Left renal cortex interstitium (tissue), 4 donors: ENCODE measurements at regions not wholly inside any gene's neighbourhood (a gene's known extent, or its start where the extent isn't known, plus 50 kb on each side); places are given as distances from the start of the nearest gene placed in this dataset.
A peak's percentile ranks its signal among the peaks of the same experiment; 100 is the strongest.

Experiments
- DNase-seq, 4 donors: peaks; one replicate each; pipeline ENCODE4 v3.0.0-alpha.2; 2013; ENCODE audit warnings: low read depth in 4 of 4, low spot score in 2 of 4, missing footprints in 1 of 4

DNA sequence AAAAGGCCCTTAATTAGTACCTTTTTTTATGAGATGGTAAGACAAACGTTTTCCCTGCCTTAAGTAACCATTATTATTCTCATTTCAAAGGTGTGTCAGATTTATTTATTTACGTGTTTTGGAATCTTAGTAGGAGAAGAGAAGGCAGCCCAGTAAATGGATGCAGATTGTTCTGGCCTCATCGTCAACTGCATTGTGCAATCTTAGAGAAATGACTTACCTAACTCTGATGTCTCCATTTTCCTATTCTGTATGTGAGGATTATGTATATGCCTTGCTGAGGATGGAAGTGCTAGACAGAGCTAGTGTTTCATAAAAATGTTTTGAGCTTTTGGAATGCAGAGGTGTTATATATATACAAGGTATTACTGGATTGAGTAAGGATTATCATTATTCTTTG is 97.0 kb upstream of the JAG1 start:
- DNase-seq = no peak

DNA sequence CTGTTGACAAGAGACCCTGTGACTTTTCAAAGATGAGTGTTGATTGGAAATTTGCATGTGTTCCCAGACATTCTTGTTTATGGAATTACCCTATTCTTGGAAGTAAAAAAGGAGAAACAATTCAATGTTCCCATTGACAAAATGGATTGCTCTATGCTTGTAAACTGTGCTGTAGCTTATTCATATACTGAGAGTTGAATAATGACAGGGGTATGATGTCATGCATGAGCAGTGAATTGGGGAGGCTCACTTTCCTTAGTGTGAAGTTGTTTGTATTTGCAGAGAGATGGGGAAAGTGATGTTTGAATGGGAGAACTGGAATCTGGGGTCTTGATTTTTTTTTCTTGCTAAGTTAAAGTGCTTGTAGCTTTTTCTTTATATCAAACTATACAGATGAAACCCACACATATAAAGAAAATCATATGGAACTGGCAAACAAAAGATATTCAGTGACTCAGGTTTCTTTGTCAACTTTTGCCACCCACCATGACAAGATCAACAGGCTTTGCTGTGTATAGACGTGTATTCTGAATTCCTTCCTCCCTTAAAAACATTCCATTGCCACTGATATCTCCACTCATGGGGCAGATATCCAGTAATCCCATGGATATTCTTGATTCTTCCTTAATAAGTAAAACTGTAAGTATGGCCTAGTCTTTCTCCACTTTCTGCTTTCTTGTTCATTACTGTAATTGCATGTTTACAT is 97.8 kb upstream of the JAG1 start:
- no peak for DNase-seq

DNA sequence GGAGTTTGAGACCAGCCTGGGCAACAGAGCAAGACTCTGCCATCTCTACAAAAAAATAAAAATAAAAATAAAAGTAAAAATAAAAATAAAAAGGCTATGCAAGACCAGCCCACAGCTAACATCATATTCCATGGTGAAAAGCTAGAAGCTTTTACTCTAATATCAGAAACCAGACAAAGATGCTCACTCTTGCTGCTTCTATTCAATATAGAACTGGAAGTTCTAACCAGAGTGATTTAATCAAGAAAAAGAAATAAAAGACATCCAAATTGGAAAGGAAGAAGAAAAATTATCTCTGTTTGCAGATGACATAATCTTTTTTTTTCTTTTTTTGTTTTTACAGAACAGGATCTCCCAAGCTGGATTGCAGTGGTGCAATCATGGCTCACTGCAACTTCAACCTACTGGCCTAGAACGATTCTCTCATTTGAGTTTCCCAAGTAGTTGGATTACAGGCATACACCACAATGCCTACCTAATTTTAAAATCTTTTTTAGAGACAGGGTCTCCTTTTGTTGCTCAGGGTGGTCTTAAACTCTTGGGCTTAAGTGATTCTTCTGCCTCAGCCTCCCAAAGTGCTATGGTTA is 100.7 kb upstream of the JAG1 start:
- no peak for DNase-seq

DNA sequence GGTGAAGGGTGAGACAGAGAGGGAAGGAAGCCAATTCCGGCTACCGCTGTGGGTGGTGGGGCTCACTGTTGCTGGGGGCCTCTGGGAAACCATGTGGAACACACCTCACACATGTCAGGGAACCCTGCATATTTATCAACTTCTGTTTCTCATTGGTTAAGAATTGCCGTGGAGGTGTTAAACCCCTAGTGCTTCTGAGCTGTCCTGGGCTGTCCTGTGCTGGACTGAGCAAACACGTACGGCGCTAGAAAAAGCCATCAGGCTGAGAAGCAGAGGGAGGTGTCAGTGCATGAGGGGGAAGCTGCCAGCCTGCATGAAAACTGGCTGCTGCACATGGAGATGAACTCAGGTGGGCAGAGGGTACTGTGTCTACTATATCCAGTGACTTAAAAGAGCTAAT is 103.9 kb upstream of the JAG1 start:
- DNase-seq = no peak

DNA sequence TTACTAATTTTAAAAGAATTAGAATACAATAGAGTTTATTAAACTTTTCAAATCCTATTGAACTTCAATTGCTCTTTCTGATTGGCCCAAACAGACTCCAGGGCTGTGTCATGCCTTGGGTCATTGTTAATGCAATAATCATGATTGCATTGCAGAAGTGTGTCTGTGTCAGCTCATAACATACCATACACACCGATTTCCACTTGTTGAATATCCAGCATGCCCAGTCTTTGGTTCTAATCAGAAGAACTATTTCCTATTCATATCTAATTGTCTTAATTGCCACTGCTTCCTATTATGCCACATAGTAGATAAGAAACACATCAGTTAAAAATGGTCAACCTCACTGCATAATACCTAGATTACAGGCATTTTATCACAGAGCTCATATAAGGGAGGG is 106.1 kb upstream of the JAG1 start:
- DNase-seq = no peak

DNA sequence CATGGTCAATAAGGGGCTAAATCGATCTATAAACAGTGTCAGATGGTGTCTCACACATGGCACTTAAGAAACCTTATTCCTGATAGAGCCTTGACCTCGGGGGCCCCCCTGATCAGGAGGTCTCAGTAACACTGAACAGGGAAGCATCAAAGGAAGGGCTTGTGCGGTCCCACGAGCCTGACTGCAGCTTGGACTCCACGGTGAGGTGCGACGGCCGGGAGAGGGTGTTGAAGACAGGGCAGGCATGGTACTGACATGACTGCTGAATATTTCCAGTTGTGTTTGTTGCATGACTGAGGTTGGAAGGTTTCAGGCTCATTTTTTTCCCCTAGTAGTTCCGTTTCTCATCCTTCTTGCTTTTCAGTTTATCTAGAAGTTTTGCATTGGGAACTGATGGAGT is 107.1 kb upstream of the JAG1 start:
- DNase-seq = no peak

- no peak for DNase-seq
Measured at GRCh38 chr20:10781526-10781925, 107.7 kb upstream of the JAG1 start.

GRCh38 chr20:10783707-10784553 is 110.1 kb upstream of the JAG1 start:
- no peak for DNase-seq

GRCh38 chr20:10784554-10785183 is 110.9 kb upstream of the JAG1 start:
- no peak for DNase-seq

- DNase-seq = no peak
Measured at GRCh38 chr20:10786678-10787077, 112.9 kb upstream of the JAG1 start.

- DNase-seq = no peak
Measured at GRCh38 chr20:10788055-10788454, 114.3 kb upstream of the JAG1 start.

DNA sequence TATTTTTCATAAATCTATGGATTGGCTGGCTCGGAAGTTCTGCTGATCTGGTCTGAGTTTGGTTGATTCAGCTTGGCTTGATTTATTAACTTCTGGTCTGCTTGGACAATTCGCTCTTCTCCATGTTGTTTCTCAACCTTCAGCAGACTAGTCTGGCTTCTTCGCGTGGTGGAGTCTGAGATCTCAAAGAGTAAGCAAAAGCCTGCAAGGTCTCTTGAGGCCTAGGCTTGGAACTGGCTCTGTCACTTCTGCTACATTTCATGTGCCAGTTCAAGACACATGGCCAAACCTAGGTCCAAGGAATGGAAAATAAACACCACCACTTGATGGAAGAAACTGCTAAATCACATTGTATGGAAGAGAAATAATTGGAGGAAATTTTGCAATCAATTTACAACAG is 115.1 kb upstream of the JAG1 start:
- DNase-seq = no peak

DNA sequence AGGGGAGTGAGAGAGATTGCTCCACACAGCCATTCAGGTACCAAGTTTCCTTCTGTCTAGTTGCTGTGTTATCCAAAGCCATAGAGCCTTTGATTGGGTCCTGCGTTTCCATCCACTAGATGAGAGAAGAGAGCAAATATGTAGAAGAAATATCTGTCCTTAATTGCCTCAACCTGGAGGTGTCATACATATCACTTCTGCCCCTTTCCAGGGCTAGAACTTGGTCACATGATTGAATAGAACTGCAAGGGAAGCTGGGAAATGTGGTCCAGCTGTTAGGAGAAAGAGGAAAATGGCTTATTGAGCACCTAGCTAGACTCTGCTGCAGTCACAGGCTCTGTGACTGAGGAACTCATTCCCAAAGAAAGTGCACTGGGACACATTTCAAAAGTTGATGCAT is 115.6 kb upstream of the JAG1 start:
- no peak for DNase-seq

GRCh38 chr20:10790013-10790412 is 116.2 kb upstream of the JAG1 start:
- DNase-seq = no peak

DNA sequence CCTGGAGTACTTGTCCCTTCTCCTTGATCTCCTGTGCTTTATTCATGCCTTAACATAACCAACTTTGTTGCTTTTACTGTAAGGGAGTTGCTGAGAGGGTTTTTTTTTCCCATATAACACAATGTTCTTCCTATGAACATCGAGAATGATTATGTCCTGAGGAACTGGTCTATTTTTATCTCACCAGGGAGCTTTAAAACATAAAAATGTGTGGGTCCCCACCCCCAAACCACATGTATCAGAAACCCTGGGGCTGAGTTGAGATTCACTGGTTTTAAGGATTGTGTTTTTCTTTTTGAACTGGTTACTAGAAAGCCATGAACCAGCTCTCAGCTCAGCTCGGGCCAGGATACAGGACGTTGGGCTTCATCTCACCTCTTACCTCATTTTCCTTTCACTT is 118.5 kb upstream of the JAG1 start:
- DNase-seq = no peak

- DNase-seq = no peak
Measured at GRCh38 chr20:10793766-10794165, 120.0 kb upstream of the JAG1 start.

DNA sequence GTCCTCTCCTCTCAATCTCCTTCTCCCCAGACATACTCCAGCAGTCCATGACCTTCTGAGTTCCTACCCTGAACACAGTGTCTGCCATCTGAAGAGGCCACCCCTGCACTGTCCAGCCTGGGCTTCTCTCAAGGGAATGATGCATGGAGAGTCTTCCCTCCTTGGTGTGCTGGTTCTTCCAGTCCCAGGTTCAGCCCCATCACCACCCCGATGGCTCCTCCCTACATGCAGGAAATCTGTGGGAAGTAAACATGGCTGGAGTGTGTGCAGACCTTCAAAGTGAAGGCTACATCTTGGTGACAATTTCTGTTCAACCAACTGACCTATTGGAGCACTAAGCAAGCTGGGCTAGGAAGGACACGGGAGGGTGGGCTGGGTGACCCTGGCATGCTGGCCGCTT is 121.0 kb upstream of the JAG1 start:
- DNase-seq = no peak

- DNase-seq = peak; percentile 30 to 75 (median 54)
Measured at GRCh38 chr20:10795286-10796026, 121.7 kb upstream of the JAG1 start.

DNA sequence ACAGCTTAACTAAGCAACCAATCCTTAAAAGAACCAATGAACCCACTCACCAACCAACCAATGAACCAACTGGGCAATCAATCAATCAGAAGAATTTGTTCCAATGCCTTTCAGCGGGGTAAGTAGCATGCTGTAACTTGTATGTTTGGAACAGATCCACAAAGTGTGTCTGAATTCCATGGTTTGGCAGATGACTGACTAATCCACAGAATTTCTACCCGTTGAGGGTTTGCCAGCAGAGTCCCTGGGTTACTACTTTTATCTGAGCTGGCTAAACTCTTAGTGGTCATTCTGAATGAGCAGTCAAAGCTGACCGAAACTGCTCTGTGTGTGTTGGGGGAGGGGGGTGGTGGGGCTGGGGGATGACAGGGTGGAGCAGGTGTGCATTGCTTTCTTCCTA is 125.0 kb upstream of the JAG1 start:
- DNase-seq = no peak

GRCh38 chr20:10799735-10800134 is 125.9 kb upstream of the JAG1 start:
- no peak for DNase-seq

- no peak for DNase-seq
Measured at GRCh38 chr20:10800288-10800687, 126.5 kb upstream of the JAG1 start.
